ENCODE measurements at regions not wholly inside any gene's neighbourhood (a gene's known extent, or its start where the extent isn't known, plus 50 kb on each side); places are given as distances from the start of the nearest gene placed in this dataset.

- DNase-seq (ENCODE audit: extremely low read depth in 1 of 2, low read depth in 1 of 2): no peak
Measured at GRCh38 chr2:104385743-104386142, 468.2 kb upstream of the POU3F3 start.

DNA sequence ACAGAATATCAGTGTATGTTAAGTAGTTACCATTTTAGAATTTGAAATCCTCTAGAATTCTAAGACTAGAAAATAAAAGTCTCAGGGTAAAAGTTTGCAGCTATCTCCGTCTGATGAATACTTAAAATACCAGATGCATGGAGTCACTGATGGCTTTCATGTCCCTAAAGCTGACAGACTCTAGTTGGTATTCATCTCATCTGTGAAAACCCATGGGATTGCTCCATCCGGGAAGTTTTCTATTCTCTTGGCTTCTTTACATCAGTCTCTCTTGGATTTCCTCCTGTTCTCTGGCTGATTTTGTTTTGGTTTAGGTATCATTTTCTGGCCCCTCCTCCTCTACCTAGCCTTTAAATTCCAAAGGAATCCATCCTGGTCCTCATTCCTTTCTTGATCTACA, 465.6 kb upstream of the POU3F3 start:
- DNase-seq (ENCODE audit: extremely low read depth in 1 of 2, low read depth in 1 of 2): no peak

DNA sequence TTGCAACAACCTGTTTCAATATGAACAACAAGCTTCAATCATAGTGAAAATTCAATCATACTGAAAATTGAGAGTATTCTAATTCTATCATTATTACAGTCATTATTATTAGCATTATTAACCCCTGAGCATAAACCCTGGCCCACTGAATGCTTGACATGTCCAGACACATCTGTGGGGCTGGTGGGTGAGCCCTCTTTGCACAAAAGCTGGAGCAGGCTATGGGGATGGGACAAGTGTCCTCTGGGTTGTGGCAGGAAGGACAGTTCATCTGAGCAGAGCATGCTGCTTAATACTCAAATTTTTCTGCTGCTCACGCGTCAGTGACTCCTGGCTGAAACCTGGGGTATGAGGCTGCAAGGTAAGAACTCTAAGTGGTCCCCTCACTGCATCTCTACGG, 451.1 kb upstream of the POU3F3 start:
- no peak for DNase-seq (ENCODE audit: extremely low read depth in 1 of 2, low read depth in 1 of 2)

DNA sequence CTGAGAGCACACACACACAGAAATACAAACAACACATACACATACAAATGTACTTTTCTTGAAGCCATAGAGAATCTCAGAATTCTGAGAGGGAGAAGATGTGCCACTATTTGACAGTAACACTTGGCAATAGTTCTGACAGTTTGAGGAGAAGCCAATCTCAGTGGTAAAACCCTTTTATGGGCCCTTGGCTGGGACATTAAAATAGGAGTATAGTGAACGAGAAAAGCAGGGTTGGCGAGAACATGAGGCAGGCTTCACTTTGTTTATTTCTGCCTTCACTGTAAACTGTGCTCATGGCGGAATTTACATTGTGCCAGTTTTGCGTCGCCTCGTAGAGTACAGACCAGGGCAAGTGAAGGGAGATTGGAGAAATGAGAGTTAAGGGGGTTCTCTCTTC, 449.4 kb upstream of the POU3F3 start:
- DNase-seq (ENCODE audit: extremely low read depth in 1 of 2, low read depth in 1 of 2): no peak

GRCh38 chr2:104405623-104406022, 448.3 kb upstream of the POU3F3 start:
- DNase-seq (ENCODE audit: extremely low read depth in 1 of 2, low read depth in 1 of 2): no peak

GRCh38 chr2:104406261-104406726, 447.6 kb upstream of the POU3F3 start:
- no peak for DNase-seq (ENCODE audit: extremely low read depth in 1 of 2, low read depth in 1 of 2)

DNA sequence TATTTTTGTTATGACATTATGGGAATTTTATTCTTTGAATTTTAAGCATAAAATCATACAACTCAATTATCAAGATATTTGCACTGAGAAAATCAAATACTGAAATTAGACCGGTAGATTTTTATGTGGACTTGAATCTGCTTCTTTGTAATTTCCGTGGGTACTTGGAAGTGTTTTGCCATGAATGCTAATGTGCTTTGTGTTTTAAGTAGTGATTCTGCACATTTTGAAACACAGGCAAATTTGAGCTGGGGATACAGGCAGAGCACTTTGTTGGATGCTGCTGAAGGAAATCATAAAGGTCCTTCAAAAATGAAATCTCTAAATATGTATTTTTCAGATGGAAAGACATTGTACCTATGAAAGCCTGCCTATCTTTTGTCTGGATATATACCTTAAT, 446.3 kb upstream of the POU3F3 start:
- DNase-seq (ENCODE audit: extremely low read depth in 1 of 2, low read depth in 1 of 2): no peak

GRCh38 chr2:104408266-104408665, 445.6 kb upstream of the POU3F3 start:
- DNase-seq (ENCODE audit: extremely low read depth in 1 of 2, low read depth in 1 of 2): no peak

DNA sequence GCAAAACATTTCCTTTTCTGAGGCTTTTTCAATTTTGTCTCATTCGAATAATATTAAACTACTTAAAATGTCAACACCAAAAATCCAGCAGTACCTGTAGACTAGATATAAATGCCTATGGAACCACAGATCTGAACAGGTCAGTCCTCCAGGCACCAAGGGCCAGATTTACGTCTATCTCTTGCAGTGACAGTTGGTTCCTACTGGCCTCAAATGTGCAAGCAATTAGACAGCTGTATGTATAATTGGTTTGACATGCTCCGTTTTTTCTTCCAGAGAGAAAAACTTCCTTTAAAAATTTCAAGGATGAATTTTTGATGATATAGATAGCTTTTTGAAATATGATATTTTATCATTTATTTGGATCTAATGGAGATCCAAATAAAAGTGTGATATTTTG, 443.8 kb upstream of the POU3F3 start:
- DNase-seq (ENCODE audit: extremely low read depth in 1 of 2, low read depth in 1 of 2): no peak

DNA sequence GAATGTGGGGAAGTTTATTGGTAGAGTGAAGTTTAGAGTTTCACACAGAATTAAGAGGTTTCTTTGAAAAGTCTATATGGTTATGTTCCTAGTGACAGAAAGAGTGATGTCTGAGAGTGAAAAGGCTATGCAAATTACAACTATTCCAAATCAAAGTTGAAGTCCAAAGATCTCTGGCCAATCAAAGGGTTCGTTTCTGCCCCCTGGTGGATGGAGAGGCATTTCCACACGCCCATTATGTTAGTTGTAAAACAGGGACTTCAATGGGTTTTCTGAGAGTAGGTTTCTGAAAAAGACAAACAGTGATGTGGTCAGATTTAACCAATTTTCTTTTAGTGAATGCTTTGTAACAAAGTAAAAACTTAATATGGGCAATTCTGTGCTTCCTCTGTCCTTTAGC, 441.5 kb upstream of the POU3F3 start:
- no peak for DNase-seq (ENCODE audit: extremely low read depth in 1 of 2, low read depth in 1 of 2)

GRCh38 chr2:104413890-104414289, 440.0 kb upstream of the POU3F3 start:
- no peak for DNase-seq (ENCODE audit: extremely low read depth in 1 of 2, low read depth in 1 of 2)

- no peak for DNase-seq (ENCODE audit: extremely low read depth in 1 of 2, low read depth in 1 of 2)
Measured at GRCh38 chr2:104415284-104415683, 438.6 kb upstream of the POU3F3 start.

DNA sequence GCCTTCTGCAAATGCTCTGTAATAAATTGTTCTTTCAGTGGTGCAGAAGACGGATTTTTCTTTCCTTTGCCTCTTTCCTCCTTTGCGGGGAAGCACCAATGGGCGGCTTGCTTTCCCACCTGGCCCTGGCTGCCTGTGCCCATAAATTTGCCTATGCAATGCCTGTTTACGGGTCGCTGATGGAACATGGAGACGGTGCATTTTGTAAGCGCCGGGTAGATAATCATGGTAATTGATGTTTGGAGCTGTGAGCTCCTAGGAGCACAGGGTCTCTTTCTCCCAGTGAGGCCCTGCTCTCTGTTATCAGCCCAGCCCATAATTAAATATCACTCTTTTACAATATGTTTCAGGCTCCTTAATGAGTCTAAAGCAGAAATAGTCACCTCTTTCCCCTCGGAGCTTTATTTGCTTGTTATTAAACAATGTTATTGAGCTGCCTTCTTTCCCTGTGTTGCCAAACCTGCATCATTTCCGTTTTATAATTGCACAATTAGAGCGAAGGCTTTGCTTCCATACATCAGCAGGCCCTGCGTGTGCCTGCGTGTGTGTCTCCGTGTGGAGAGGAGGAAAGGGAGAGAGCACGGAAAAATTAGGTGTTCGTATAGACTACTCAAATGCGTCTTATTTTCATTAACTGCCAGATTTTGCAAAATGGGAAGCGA, 437.4 kb upstream of the POU3F3 start:
- DNase-seq (ENCODE audit: extremely low read depth in 1 of 2, low read depth in 1 of 2): no peak

GRCh38 chr2:104420420-104420819, 433.5 kb upstream of the POU3F3 start:
- DNase-seq (ENCODE audit: extremely low read depth in 1 of 2, low read depth in 1 of 2): no peak

DNA sequence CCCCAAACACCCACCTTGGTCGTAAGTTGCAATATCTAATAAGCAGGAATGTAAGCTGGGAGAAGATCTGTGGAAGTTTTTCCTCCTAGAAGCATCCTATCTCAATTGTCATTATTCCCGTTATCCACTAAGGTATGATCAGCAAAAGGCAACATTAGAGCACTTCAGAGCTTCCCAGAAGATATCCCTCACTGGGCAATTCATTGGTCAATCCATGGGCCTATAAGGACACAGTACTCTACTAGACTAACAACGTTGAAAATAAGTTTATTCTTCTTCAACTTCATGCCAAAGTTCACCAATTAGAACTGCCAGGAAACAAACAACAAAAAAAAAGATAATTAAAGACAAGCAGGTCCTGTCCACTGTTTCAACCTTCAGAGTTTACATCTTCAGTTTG, 433.0 kb upstream of the POU3F3 start:
- DNase-seq (ENCODE audit: extremely low read depth in 1 of 2, low read depth in 1 of 2): no peak

GRCh38 chr2:104425850-104426595, 427.9 kb upstream of the POU3F3 start:
- DNase-seq (ENCODE audit: extremely low read depth in 1 of 2, low read depth in 1 of 2): no peak

- no peak for DNase-seq (ENCODE audit: extremely low read depth in 1 of 2, low read depth in 1 of 2)
Measured at GRCh38 chr2:104428155-104428554, 425.8 kb upstream of the POU3F3 start.

- no peak for DNase-seq (ENCODE audit: extremely low read depth in 1 of 2, low read depth in 1 of 2)
Measured at GRCh38 chr2:104429639-104430358, 424.1 kb upstream of the POU3F3 start.

DNA sequence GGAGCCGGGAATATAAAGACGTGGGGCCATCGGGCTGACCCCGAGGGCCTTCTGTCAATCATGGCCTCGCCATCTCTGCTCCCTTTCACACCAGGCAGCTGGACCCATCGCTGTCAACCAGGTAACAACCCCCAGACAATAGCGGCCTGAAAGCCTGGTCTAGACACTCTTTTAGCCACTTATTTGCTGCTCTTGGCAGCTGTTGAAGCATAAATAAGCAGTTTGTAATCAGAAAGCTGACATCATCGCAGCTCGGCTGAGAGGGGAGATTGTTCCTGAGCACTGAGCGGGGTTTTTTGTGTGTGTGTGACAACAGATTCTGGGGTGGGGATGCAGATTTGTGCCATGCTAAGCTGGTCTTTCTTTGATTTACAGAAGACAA, 423.6 kb upstream of the POU3F3 start:
- DNase-seq (ENCODE audit: extremely low read depth in 1 of 2, low read depth in 1 of 2): no peak

DNA sequence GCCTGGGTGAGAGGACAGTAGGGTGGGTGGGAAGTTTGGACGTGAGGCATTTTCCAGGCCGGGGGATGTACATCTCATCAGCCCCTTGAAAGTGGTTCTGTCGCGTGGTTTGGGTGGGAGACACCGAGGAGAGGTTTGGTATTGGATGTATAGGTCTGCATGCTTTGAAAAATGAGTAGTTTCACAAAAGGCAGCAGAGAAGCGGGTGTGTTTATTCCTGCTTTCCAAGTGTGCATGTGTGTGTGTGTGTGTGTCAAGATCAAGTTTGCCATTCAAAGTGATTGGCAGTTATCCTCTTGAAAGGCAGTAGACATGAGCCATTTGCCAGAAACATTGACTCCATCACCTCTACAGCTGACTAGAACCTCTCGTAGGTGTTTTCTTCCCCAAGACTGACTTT, 423.1 kb upstream of the POU3F3 start:
- DNase-seq (ENCODE audit: extremely low read depth in 1 of 2, low read depth in 1 of 2): no peak

GRCh38 chr2:104431701-104432121, 422.2 kb upstream of the POU3F3 start:
- DNase-seq (ENCODE audit: extremely low read depth in 1 of 2, low read depth in 1 of 2): no peak

DNA sequence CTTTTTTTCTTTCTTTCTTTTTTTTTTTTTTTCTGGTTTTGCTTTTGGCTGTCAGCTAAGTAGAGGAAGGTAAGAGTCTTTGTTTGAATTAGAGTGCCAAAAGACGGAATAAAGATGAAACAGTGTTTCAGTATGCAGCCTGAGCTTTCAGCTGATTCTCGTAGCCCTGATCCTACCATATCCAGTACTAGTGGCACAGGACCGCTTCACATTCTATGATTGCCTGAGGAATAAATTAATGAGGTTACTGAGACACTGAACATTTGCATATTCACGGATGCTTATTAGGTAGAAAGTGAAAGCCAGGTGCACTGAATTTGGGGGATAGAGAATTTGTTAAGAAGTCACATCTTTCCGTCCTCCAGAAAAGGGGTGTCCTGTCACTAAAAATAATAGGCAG, 421.5 kb upstream of the POU3F3 start:
- no peak for DNase-seq (ENCODE audit: extremely low read depth in 1 of 2, low read depth in 1 of 2)

Data from stimulated activated CD8-positive, alpha-beta memory T cell treated with anti-CD3 and anti-CD28 coated beads, Interleukin-7, amount 100 ng/mL, for 48 hours (primary cell).